ENCODE measurements at regions not wholly inside any gene's neighbourhood (a gene's known extent, or its start where the extent isn't known, plus 50 kb on each side); places are given as distances from the start of the nearest gene placed in this dataset.
A peak's percentile ranks its signal among the peaks of the same experiment; 100 is the strongest.

GRCh38 chr11:70532066-70532440, 133.7 kb downstream of the CTTN start:
- Mint-ChIP-seq H3K9me3 (ENCODE audit: unreplicated experiment) (peaks cover 12% of the 10 kb centered on the region), H3K4me1 (ENCODE audit: low read depth, unreplicated experiment) (no peaks in the 10 kb centered on the region), H3K36me3 (ENCODE audit: insufficient read depth, unreplicated experiment) (peaks cover 19% of the 10 kb centered on the region), H3K27me3 (ENCODE audit: insufficient read depth, unreplicated experiment) (no peaks in the 10 kb centered on the region), H3K27ac (ENCODE audit: unreplicated experiment) (no peak overlapping the region), H3K4me3 (ENCODE audit: unreplicated experiment) (no peak overlapping the region)
- H3K9me3 ChIP-seq = no peaks in the 10 kb centered on the region
- no peak for TF ChIP-seq CTCF (IDR thresholded peaks at IDR 0.05; ENCODE audit: insufficient read depth in 1 of 2, low read depth in 1 of 2, low read length in 1 of 2, severe bottlenecking in 1 of 2, unreplicated experiment in 1 of 2)
- BruUV-seq (replicated peaks) = no TSS peak
- H3K27me3 ChIP-seq (replicated peaks; ENCODE audit: control insufficient read depth, insufficient read depth, low read length) = no peaks in the 10 kb centered on the region
- H3K36me3 ChIP-seq (ENCODE audit: control insufficient read depth, insufficient read depth, low read length) = no peaks in the 10 kb centered on the region
- no peaks in the 10 kb centered on the region for H3K4me1 ChIP-seq
- ChIA-PET POLR2A (no interaction called here), CTCF (no interaction called here)
- no peak overlapping the region for H3K4me3 ChIP-seq (ENCODE audit: low read depth, low read length)
- intact Hi-C loops (cut with micrococcal nuclease; ENCODE audit: unreplicated experiment) = no loop called here
- peak in 1 of 2 experiments; percentile 34 for DNase-seq

- Mint-ChIP-seq H3K27ac (ENCODE audit: unreplicated experiment) (no peak overlapping the region), H3K9me3 (ENCODE audit: unreplicated experiment) (peaks cover 12% of the 10 kb centered on the region), H3K36me3 (ENCODE audit: insufficient read depth, unreplicated experiment) (peaks cover 14% of the 10 kb centered on the region), H3K4me3 (ENCODE audit: unreplicated experiment) (no peak overlapping the region), H3K4me1 (ENCODE audit: low read depth, unreplicated experiment) (no peaks in the 10 kb centered on the region), H3K27me3 (ENCODE audit: insufficient read depth, unreplicated experiment) (no peaks in the 10 kb centered on the region)
- Histone ChIP-seq H3K4me3 (ENCODE audit: low read depth, low read length) (no peak overlapping the region), H3K4me1 (no peaks in the 10 kb centered on the region), H3K27me3 (replicated peaks; ENCODE audit: control insufficient read depth, insufficient read depth, low read length) (no peaks in the 10 kb centered on the region), H3K9me3 (no peaks in the 10 kb centered on the region), H3K36me3 (ENCODE audit: control insufficient read depth, insufficient read depth, low read length) (no peaks in the 10 kb centered on the region)
- POLR2A ChIA-PET = no interaction called here
- TF ChIP-seq CTCF (IDR thresholded peaks at IDR 0.05; ENCODE audit: insufficient read depth in 1 of 2, low read depth in 1 of 2, low read length in 1 of 2, severe bottlenecking in 1 of 2, unreplicated experiment in 1 of 2) = no peak
- CTCF ChIA-PET = no interaction called here
- BruUV-seq (replicated peaks) = no TSS peak
- DNase-seq = peak in 1 of 2 experiments; percentile 31
- intact Hi-C loops (cut with micrococcal nuclease; ENCODE audit: unreplicated experiment) = no loop called here
Observed at GRCh38 chr11:70532731-70533130, 134.4 kb downstream of the CTTN start.

GRCh38 chr11:70535191-70535971, 137.1 kb downstream of the CTTN start:
- Histone ChIP-seq H3K4me3 (ENCODE audit: low read depth, low read length) (no peak overlapping the region), H3K36me3 (ENCODE audit: control insufficient read depth, insufficient read depth, low read length) (no peaks in the 10 kb centered on the region), H3K27me3 (replicated peaks; ENCODE audit: control insufficient read depth, insufficient read depth, low read length) (no peaks in the 10 kb centered on the region), H3K4me1 (no peaks in the 10 kb centered on the region), H3K9me3 (no peaks in the 10 kb centered on the region)
- Mint-ChIP-seq H3K27ac (ENCODE audit: unreplicated experiment) (no peak overlapping the region), H3K27me3 (ENCODE audit: insufficient read depth, unreplicated experiment) (no peaks in the 10 kb centered on the region), H3K4me3 (ENCODE audit: unreplicated experiment) (no peak overlapping the region), H3K36me3 (ENCODE audit: insufficient read depth, unreplicated experiment) (peaks cover 20% of the 10 kb centered on the region), H3K9me3 (ENCODE audit: unreplicated experiment) (peaks cover 12% of the 10 kb centered on the region), H3K4me1 (ENCODE audit: low read depth, unreplicated experiment) (no peaks in the 10 kb centered on the region)
- BruUV-seq (replicated peaks) = no TSS peak
- DNase-seq = peak in 1 of 2 experiments; percentile 37
- ChIA-PET CTCF (no interaction called here), POLR2A (no interaction called here)
- TF ChIP-seq CTCF (IDR thresholded peaks at IDR 0.05; ENCODE audit: insufficient read depth in 1 of 2, low read depth in 1 of 2, low read length in 1 of 2, severe bottlenecking in 1 of 2, unreplicated experiment in 1 of 2) = no peak
- intact Hi-C loops (cut with micrococcal nuclease; ENCODE audit: unreplicated experiment) = no loop called here

All from Caco-2 (cell line).